GM21423 (cell line): ENCODE measurements at regions not wholly inside any gene's neighbourhood (a gene's known extent, or its start where the extent isn't known, plus 50 kb on each side); places are given as distances from the start of the nearest gene placed in this dataset.
"Not testable (repeated sequence)": the region's sequence is repeated elsewhere in the genome, so short reads cannot be mapped to it uniquely, and the experiment has no call there.

Source experiments
- ATAC-seq: cut with Tn5 transposase; IDR thresholded peaks from one replicate; pipeline ENCODE4 v1.9.1; 2021; ENCODE audit warnings: mild to moderate bottlenecking, moderate library complexity; ENCODE audit not compliant: unreplicated experiment

- no peak for ATAC-seq
Observed at GRCh38 chr14:34180434-34180833, 229.6 kb upstream of the EGLN3 start.

- no peak for ATAC-seq
Observed at GRCh38 chr14:34179727-34180126, 228.9 kb upstream of the EGLN3 start.

GRCh38 chr14:34177466-34177865 is 226.6 kb upstream of the EGLN3 start:
- ATAC-seq = no peak

- ATAC-seq = peak; percentile 68
Observed at GRCh38 chr14:34175574-34175973, 224.7 kb upstream of the EGLN3 start.

- no peak for ATAC-seq
Observed at GRCh38 chr14:34174973-34175372, 224.1 kb upstream of the EGLN3 start.

- no peak for ATAC-seq
Observed at GRCh38 chr14:34173916-34174315, 223.0 kb upstream of the EGLN3 start.

- no peak for ATAC-seq
Observed at GRCh38 chr14:34172550-34173368, 221.9 kb upstream of the EGLN3 start.

- no peak for ATAC-seq
Observed at GRCh38 chr14:34172173-34172451, 221.2 kb upstream of the EGLN3 start.

- ATAC-seq = no peak
Observed at GRCh38 chr14:34171431-34172172, 220.7 kb upstream of the EGLN3 start.

- ATAC-seq = no peak
Observed at GRCh38 chr14:34170882-34171281, 220.0 kb upstream of the EGLN3 start.

GRCh38 chr14:34169561-34169960 is 218.7 kb upstream of the EGLN3 start:
- no peak for ATAC-seq

- ATAC-seq = no peak
Observed at GRCh38 chr14:34168656-34169055, 217.8 kb upstream of the EGLN3 start.

- ATAC-seq = no peak
Observed at GRCh38 chr14:34165847-34166350, 215.0 kb upstream of the EGLN3 start.

- ATAC-seq = no peak
Observed at GRCh38 chr14:34164162-34164864, 213.4 kb upstream of the EGLN3 start.

- ATAC-seq = no peak
Observed at GRCh38 chr14:34161351-34162082, 210.6 kb upstream of the EGLN3 start.

GRCh38 chr14:34160619-34161018 is 209.7 kb upstream of the EGLN3 start:
- no peak for ATAC-seq

- no peak for ATAC-seq
Observed at GRCh38 chr14:34157651-34158050, 206.8 kb upstream of the EGLN3 start.

GRCh38 chr14:34147461-34147860 is 196.6 kb upstream of the EGLN3 start:
- ATAC-seq = no peak

GRCh38 chr14:34140127-34140526 is 189.3 kb upstream of the EGLN3 start:
- ATAC-seq = not testable (repeated sequence)

- not testable (repeated sequence) for ATAC-seq
Observed at GRCh38 chr14:34139160-34140121, 188.6 kb upstream of the EGLN3 start.
